GM18499 (cell line): ENCODE measurements at regions not wholly inside any gene's neighbourhood (a gene's known extent, or its start where the extent isn't known, plus 50 kb on each side); places are given as distances from the start of the nearest gene placed in this dataset.

Experiments used
- ATAC-seq: cut with Tn5 transposase; IDR thresholded peaks from one replicate; pipeline ENCODE4 v1.9.1; 2021; ENCODE audit warnings: moderate number of reproducible peaks; ENCODE audit not compliant: insufficient read depth, unreplicated experiment

GRCh38 chr2:225100856-225101294 is 58.6 kb upstream of the DOCK10 start:
- ATAC-seq, result no peak

DNA sequence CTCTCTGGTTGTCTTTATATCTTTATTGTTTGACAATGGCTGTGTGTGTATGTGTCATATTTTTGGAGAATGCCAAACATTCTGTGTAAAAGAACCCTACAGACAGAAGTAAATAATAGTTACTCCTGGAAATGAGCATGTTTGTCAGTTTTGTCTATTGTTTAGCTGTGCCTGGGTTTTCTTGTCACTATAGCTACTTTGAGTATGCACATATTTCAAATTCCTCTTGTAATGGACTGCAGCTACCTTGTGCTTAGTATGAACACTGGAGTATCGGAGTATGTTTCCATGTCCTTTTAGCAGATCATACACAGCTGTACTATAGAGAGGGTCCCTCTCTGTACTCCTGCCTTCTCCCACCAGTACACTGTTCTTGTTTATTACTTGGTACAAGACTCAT is 58.0 kb upstream of the DOCK10 start:
- no peak for ATAC-seq

DNA sequence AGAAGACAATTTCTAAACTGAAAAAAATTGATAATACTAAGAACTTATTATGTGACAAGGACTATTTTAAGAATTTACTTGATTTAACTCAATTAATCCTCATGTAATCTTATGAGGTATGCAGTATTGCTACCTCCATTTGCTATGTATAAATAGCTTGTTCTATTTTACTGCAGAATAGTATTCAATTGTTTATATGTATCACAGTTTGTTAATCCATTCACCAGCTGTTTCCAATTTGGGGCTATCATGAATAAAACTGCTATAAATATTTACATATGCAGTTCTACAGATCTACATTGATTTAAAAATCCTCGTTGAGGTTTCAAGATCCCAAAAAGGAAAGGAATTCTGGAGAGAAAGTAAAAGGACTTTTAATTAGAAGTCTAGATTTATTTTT is 54.8 kb upstream of the DOCK10 start:
- ATAC-seq, result no peak
